HG03045 (cell line): ENCODE measurements at regions not wholly inside any gene's neighbourhood (a gene's known extent, or its start where the extent isn't known, plus 50 kb on each side); places are given as distances from the start of the nearest gene placed in this dataset.

Experiments used
- ATAC-seq: cut with Tn5 transposase; IDR thresholded peaks from one replicate; pipeline ENCODE4 v1.9.1; 2021; ENCODE audit warnings: mild to moderate bottlenecking, moderate library complexity; ENCODE audit not compliant: unreplicated experiment

GRCh38 chr9:71590362-71590761, 178.0 kb downstream of the CEMIP2 start:
- ATAC-seq, result no peak

GRCh38 chr9:71589612-71590011, 178.7 kb downstream of the CEMIP2 start:
- no peak for ATAC-seq

GRCh38 chr9:71587576-71588362, 180.5 kb downstream of the CEMIP2 start:
- no peak for ATAC-seq

GRCh38 chr9:71583792-71584191, 184.5 kb downstream of the CEMIP2 start:
- ATAC-seq, result no peak

- no peak for ATAC-seq
Observed at GRCh38 chr9:71582347-71582746, 186.0 kb downstream of the CEMIP2 start.

GRCh38 chr9:71581101-71581500, 187.2 kb downstream of the CEMIP2 start:
- ATAC-seq, result no peak

- no peak for ATAC-seq
Observed at GRCh38 chr9:71571186-71571585, 197.1 kb downstream of the CEMIP2 start.

- ATAC-seq, result no peak
Observed at GRCh38 chr9:71567890-71568289, 200.4 kb downstream of the CEMIP2 start.

GRCh38 chr9:71562140-71562539, 206.2 kb downstream of the CEMIP2 start:
- ATAC-seq, result no peak

- ATAC-seq, result no peak
Observed at GRCh38 chr9:71557310-71557709, 211.0 kb downstream of the CEMIP2 start.

GRCh38 chr9:71552480-71552879, 215.8 kb downstream of the CEMIP2 start:
- ATAC-seq, result no peak

- ATAC-seq, result peak; percentile 75
Observed at GRCh38 chr9:71549023-71549422, 219.3 kb downstream of the CEMIP2 start.

GRCh38 chr9:71544464-71544863, 223.8 kb downstream of the CEMIP2 start:
- no peak for ATAC-seq

GRCh38 chr9:71541436-71541835, 226.9 kb downstream of the CEMIP2 start:
- ATAC-seq, result no peak

- no peak for ATAC-seq
Observed at GRCh38 chr9:71524996-71525580, 243.2 kb downstream of the CEMIP2 start.

- no peak for ATAC-seq
Observed at GRCh38 chr9:71524516-71524915, 243.8 kb downstream of the CEMIP2 start.

GRCh38 chr9:71521132-71521531, 247.2 kb downstream of the CEMIP2 start:
- no peak for ATAC-seq

- ATAC-seq, result no peak
Observed at GRCh38 chr9:71519098-71519696, 249.1 kb downstream of the CEMIP2 start.

- no peak for ATAC-seq
Observed at GRCh38 chr9:71518045-71518827, 250.1 kb downstream of the CEMIP2 start.

GRCh38 chr9:71515626-71516025, 252.7 kb downstream of the CEMIP2 start:
- ATAC-seq, result no peak

GRCh38 chr9:71515107-71515506, 253.2 kb downstream of the CEMIP2 start:
- no peak for ATAC-seq
